Cerebellar nuclear complex (tissue), 1 donor: ENCODE measurements at regions not wholly inside any gene's neighbourhood (a gene's known extent, or its start where the extent isn't known, plus 50 kb on each side); places are given as distances from the start of the nearest gene placed in this dataset.

Experiments
- DNase-seq, 2 experiments: peaks; one replicate each; lab custom pipeline; 2025; lab: John Stamatoyannopoulos, UW

DNA sequence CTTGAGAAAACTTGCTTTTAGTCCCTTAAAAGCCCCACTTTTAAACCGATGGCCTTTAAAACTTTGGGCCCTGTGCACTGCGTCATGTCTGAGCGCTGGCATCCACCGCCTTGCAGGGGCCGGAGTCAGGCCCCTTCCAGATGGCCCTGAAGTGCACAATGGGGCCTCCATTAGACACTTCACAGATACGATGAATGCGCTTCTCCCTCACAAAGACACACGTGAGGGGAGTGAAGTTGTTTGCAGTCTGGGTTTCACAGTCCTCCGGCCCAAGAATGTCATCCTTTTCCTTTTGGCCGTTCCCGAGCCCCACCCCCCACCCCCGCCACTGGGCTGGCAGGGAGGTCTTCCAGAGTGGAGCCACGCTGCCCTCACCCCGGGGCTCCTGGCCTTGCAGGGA lies 415.1 kb upstream of the SALL3 start:
- no peak for DNase-seq

DNA sequence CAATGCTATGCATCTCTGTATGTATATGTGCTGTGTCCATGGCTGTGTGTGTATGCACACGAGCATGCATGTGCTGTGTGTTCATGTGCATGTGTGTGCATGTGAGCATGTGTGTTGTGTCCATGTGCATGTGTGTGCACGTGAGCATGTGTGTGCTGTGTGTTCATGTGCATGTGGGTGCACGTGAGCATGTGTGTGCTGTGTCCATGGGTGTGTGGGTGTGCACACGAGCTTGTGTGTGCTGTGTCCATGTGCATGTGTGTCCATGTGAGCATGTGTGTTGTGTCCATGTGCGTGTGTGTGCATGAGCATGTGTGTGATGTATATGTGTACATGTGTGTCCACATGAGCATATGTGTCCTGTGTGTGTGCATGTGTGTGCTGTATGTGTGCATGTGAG lies 414.4 kb upstream of the SALL3 start:
- DNase-seq: no peak

DNA sequence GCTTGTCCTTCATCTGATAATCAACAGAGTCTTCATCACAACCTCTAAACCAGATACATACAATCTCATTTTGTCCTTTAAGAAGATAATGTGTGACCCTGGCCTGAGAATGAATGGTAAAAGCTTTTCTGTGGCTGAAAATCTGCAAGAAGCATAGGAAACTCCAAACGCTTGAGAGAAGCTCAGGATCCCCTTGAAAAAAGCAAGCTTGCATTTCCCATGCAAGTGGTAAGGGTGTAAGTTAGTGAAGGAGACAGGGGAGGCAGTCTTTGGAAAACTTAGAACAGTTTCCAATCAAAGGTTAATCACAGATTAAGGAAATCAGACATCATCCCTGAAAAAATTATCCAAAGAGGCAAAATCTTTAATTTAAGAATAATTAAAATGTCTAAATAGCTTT lies 413.6 kb upstream of the SALL3 start:
- no peak for DNase-seq

DNA sequence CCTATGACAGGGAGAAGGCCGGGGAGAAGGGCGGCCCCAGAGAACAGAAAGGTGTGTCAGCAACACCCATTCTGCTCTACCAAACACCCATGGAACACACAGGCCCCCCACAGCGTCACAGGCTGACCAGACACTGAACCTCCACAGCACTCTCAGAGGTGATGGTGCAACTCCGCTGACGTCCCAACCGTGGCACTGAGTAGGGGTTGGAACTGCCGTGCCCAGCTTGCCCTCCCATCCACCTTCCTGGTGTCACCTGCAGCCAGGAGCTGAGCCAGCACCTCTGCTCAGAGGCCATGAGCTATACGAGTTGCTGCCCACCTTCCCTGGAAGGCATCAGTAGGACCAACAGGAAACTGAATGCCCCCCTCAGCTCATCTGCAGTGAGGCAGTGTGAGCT lies 412.9 kb upstream of the SALL3 start:
- no peak for DNase-seq

DNA sequence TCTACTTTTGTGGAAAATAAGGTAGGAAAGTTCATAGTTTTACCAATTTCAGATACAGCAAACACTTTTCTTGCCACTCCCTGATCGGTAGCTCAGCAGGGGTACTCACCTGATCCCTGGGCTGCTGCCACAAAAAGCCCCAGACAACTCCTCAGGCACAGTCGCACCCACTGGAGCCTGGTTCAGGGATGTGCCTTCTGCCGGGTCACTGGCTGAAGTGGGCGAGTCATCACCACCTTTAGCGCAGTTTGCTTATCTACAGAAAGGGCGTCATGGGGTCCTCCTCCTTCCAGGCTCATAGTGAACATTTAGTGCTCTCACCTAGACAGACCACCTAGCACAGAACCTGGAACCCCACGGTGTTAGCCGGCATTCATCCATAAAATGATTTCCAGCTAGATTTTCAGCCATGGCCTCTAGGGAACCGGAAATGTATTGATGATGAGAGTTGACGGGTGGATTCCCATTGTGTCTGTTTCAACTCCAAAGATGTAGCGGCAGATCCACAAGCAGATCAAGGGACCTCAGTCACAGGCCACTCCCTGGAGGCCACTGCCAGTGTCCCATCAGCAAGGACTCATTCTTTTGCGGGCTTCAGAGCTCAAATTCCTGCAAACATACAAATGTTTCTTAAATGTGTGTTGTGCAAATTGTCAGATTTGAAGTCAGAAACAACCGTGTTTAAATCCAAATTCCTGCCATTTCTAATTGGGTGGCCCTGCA lies 408.4 kb upstream of the SALL3 start:
- no peak for DNase-seq

DNA sequence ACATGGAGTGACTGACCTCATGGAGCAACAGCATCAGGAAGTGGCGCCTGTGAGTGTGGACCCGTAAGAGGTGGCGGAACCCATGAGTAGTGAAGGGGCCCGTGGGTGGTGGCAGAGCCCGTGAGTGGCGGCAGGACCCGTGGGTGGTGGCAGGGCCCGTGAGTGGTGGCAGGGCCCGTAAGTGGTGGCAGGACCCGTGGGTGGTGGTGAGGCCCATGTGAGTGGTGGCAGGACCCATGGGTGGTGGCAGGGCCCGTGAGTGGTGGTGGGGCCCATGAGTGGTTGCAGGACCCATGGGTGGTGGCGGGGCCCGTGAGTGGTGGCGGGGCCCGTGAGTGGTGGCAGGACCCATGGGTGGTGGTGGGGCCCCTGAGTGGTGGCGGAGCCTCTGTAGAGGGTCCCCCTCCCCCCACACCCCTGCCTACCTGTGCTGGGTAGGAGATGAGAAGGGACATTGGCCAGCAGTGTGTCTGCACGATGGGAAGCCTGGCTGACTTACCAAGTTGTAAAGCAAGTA lies 407.7 kb upstream of the SALL3 start:
- DNase-seq: no peak

DNA sequence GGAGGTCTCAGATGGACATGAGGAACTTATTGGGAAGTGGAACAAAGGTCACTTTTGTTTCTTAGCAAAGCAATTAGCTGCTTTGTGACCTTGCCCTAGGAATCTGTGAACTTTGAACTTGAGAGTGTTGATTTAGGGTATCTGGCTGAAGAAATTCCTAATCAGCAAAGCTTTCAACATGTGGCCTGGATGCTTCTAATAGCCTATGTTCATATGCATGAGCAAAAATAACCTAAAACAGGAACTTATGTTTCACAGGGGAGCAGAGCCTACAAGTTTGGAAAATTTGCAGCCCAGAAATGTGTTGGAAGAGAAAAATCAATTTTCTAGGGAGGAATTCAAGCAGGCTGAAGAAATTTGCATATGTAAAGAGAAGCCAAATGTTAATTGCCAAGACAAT lies 405.8 kb upstream of the SALL3 start:
- no peak for DNase-seq

DNA sequence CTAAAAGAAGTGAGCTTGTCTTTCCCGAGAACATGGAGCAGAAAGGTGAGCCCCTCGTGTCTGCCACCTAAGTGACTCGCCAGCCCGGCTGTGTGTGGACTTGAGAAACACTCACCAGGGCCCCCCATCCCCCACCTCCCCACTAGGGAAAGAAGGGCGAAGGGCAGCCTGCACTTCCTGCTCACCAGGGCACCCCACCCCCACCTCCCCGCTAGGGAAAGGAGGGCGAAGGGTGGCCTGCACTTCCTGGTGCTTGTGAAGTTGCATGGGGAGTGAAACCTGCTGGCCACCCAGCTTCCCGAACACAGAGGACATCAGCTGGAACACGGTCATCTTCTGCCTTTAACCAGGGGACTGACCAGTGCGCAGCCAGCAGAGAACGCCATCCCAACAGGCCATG lies 402.7 kb upstream of the SALL3 start:
- DNase-seq: no peak

DNA sequence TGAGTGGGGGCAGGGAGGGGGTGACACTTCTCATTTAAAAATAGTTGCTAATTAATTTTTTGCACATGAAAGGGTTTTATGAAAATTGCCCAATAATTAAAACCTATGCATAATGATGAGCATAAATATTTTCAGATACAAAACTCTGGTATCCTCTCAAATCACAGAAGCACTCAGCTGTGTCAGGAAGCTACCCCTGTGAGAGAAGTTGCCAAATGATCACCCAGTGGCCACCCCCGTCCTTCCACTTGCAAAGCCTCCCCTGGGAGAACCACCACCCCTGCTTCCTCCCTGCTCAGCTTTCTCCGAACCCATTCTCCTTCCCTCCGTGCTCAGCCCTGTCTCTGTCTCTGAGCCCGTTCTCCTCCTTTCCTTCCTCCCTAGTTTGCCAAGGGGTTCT lies 400.2 kb upstream of the SALL3 start:
- no peak for DNase-seq

DNA sequence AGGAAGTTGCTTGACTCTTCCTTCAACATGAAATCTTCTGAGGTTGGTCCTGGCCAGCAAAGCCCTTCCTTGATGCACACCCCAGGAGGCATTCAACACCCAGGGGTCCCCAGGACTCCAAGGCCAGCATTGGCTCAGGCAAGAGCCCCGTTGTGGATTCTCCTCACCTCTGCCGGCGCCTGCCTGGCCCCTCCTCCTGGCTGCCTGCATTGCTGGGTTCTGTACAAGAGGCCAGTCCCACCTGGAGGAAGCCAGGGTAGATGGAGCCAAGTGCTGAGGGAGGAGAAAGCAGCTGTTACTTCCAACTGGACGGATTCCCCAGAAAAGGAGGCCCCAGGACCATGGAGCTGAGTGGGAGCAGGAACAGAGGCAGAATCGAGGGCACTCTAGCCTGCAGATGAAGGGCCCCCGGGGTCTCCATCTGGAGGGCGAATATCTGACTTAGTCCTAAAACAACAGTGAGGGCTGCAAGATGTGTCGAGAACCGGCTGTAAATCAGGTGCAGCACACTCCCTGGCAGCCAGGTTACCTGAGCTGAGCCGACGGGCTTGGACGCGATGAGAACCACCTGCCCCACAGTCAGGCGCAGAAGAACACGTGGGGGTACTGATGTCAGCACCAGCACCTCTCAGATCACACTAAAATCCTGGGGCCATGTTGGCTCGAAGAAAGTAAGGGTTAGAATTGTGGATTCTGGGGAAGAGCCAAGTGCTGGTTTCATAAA lies 399.6 kb upstream of the SALL3 start:
- DNase-seq: no peak

DNA sequence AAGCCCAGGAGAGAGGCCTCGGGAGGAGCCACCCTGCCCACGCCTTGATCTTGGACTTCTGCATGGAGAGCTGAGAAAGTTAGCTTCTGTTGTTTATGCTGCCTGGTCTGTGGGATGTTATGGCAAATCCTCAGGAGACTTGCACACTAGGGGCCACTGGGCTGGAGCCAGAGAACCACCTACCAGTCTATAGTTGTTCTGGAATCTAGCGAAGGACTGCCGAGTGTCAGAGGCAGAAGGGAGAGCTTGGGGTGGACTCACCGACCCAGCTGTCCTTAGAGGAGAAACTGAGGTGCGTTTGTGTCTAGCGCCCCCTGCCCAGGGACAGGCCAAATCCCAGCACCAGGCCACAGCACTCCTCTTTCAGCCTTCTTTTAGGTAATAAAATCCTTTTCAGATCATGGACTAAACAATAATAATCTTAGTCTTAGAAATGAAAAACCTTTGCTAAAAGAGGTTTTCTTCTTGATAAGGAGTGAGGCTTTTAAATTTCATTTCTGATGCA lies 398.7 kb upstream of the SALL3 start:
- no peak for DNase-seq

DNA sequence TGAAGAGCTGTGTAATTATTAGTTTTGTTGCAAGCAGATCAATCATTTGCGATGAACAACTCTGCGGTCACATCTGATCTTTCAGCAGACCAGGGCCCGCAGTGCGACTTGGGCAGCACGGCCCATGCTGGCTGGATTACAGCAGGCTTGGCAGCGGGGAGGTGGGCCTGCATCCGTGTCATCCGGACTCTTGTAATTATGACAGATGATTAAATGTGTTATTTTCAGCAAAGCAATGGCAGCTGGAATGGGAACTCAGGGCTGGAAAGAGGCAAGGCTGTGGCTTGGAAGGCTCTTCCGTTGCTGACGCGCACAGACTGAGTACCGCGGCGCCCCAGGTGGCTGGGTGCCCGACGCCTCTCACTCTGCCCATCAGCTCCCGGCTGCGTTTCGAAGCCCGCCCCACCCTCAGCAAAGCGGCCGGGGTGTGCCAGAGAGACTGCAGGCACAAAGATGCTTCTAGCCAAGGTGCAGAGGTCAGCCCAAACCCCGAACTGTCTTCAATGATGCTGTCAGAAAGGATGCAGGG lies 397.4 kb upstream of the SALL3 start:
- no peak for DNase-seq

DNA sequence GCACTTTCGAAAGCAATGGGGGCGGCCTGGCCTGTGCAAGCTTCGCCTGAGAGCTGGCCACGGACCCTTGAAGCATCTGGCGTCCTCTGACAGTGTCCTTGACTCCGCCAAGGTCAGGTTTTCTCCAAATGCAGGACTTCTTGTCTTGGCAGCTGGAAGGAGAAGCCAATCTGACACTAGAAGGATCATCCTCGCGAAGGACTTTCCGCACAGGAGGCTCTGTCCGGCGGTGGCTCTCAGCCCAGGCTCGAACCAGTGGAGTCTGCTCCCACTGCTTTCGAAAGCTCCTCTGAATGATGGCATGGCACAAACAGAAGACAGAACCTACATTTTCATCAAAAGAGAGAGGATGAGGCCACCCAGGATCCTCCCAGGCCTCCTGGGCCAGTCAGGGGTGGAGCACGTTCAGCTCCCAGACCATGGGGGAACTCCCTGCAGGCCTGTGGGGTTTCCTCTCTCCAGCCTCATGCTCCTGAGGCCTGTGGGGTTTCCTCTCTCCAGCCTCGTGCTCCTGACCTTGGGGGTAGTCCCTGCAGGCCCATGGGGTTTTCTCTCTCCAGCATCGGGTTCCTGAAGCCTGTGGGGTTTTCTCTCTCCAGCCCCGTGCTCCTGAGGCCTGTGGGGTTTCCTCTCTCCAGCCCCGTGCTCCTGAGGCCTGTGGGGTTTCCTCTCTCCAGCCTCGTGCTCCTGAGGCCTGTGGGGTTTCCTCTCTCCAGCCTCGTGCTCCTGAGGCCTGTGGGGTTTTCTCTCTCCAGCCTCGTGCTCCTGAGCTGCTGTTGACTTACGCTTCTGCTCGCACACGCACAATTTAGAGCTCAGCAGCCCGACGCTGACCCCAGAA lies 396.5 kb upstream of the SALL3 start:
- no peak for DNase-seq

DNA sequence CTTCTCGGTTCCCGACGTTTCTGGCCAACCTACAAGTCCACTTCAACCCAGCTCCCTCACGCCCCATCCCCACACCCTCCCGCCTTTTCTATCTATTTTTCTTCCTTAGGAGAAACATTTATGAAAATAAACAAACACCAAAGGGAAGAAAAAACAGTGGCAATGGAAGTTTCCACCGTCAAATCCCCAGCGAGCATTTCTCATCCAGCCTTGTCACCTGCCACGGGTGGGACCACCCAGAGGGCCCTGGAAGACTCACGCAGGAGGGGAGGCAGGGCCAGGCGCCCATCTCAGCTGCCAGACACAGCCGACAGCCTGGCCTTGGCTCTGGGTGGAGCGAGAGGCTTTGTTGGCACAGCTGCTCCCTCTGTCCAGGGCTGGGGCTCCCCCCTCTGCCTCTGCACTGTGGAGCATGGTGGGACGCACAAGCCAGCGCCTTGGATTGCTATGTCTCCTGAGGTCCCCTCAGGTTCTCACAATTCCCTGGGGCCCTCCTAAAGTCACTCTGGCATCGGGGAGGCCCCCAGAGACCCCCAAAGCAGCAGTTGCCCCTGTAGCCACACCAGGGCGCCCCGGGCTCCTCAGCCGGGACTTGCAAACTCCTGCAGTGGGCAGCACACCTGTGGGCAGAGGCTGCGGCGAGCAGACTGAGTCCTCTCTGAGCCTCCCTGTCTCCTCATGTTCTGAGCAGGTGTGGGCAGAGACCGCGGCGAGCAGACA lies 395.7 kb upstream of the SALL3 start:
- DNase-seq: no peak

DNA sequence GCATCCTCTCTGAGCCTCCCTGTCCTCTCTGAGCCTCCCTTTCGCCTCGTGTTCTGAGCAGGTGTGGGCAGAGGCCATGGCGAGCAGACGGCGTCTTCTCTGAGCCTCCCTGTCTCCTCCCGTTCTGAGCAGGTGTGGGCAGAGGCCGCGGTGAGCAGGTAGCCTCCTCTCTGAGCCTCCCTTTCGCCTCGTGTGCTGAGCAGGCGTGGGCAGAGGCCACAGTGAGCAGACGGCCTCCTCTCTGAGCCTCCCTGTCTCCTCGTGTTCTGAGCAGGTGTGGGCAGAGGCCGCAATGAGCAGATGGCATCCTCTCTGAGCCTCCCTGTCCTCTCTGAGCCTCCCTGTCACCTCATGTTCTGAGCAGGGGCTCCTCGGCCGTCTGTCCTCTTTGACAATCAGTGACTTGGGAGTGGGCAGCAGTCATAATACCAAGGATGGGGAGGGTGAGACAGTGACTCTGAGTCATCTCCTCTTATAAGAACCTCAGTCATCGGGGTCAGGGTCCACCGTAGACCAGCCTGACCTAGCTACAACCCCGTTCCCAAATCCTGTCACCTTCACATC lies 395.1 kb upstream of the SALL3 start:
- no peak for DNase-seq

DNA sequence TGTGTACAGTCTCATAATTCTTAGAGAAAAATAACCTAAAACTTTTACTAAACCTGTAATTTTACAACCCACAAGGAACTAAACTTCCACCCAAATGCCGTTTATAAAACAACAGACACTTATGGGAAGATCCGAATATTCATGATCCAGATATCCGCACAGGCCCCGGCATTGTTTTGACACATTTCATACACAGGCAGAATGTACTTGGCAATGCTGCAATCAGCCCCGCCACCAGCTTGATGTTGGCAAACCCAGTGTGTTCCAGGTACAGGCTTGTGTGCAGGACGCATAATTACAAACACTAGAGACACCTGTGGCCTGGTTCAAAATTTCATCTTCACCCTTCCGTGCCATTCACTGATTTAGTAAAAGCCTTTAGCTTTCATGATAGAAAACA lies 393.0 kb upstream of the SALL3 start:
- DNase-seq: no peak

DNA sequence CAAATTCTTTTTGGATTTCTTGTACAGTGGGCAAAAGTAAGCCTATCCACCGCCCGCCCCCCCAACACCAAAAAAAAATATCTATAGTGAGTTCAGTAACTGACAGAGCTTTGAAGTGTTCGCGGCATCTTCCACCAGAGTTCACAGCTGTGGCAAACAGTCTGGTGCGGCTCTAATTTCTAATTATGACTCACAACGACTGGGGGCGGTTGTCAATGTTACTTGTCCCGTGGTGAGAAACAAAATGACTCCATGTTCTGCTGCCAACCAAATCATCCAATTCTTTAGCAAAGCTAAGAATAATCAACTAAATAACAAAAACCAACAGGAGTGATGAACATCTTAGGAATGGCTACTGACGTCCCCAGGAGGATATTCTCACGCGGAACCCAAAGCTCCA lies 392.5 kb upstream of the SALL3 start:
- DNase-seq: no peak

DNA sequence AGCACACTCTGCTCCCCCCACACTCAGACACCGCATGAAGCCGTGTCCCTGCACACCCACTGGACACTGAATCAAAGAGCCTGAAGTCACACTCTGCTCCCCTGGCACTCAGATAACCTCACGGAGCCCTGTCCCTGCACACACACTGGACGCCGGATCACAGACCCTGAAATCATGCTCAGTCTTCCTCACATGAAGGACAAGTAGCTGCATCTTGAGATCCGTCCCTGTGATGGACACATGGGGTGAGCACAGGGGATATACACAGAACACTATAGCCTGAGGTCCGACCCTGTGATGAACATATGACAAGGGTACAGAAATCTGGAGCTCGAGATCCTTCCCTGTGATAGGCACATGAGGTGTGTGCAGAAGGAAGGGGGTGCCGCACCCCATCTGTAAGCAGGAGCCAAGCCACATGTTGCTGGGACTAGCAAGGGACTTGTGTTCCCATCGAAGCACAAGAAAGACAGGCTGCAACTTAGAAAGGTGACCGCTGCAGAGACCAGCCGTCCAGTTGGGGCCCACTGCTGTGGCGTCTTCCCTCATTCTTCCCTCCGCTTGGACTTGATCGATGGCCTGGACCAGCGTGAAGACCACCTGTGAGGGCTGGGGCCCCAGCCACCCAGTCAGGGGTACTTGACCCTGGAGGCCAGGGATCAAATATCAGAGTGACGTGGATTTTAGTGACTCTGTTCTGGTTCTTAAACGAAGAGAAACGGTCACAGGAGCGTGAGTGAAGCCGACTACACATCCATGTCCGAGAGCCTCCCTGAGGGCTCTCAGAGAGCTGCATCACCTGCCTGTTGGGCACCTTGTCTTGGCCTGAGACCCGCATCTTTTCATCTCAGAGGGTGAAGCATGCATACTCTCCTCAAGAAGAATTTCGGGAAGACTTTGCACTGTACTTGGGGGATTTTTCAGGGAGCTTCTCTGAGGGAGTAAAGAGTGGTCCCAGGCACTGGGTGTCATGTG lies 391.7 kb upstream of the SALL3 start:
- DNase-seq: no peak

DNA sequence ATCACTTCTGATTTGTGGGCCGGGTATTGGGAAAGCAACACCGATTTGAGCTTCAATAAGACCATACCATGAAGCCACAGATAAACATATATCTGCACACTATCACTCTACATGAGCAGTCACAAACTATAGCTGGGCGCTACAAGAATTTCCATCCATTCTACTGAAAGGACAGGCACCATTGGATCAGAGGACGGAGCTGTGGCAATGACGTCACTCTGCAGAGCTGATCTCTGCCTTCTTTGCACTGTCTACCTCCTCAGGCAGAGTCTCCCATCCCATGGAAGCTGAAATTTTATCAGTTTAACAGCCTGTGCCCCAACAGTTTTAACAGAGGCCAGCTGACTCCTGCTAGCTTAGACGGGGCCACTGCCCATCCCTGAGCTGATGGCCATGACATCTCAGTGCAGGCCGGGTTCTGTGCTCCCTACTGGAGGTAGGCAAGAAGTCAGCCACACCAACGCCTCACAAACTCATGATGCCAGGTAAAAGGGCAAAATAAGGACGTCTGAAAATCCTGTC lies 389.6 kb upstream of the SALL3 start:
- no peak for DNase-seq

DNA sequence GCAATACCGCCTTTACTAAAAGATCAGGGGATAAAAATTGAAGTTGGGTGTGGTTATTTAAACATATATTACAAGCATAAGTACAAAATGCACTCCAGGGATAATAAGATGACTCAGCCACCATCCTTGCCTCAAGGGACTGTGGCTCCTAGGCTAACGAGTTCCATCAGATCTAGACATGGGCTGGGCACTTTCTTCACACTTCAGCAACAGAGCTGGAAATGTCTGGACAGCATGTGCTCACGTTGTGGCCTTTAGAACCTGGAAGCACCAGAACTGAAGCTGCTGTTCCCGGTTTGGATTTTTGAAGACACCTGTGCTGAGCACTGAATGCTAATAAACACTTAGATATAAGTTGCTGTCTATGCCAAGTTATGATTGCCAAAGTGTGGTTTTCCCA lies 384.2 kb upstream of the SALL3 start:
- no peak for DNase-seq
